ENCODE measurements at regions not wholly inside any gene's neighbourhood (a gene's known extent, or its start where the extent isn't known, plus 50 kb on each side); places are given as distances from the start of the nearest gene placed in this dataset.

DNA sequence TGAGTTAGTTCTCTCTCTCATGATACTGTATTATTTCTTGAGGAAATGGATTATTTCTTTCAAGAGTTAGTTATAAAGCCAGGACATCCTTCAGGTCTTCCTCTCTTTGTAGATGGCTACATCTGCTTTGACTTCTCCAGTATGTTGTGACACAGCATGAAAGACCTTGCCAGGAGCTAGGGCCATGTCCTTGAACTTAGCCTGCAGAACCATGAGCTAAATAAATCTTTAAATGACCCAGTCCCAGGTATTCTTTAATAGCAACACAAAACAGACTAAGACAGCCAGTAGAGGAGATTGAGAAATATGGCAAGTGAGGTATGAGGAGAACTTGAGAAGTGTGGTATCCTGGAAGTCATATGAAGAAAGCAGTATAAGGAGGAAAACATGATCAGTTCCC lies 214.9 kb upstream of the PPP1R3A start:
- Mint-ChIP-seq H3K36me3 (ENCODE audit: low read depth) (no peaks in the 10 kb centered on the region), H3K27me3 (ENCODE audit: low read depth) (no peaks in the 10 kb centered on the region), H3K27ac (no peak overlapping the region), H3K9me3 (ENCODE audit: insufficient read depth) (no peaks in the 10 kb centered on the region), H3K4me3 (no peak overlapping the region), H3K4me1 (ENCODE audit: low read depth) (no peaks in the 10 kb centered on the region)
- no peak for ATAC-seq
- POLR2A ChIA-PET, result no interaction called here
- DNase-seq, result no peak
- CTCF ChIA-PET, result no interaction called here

DNA sequence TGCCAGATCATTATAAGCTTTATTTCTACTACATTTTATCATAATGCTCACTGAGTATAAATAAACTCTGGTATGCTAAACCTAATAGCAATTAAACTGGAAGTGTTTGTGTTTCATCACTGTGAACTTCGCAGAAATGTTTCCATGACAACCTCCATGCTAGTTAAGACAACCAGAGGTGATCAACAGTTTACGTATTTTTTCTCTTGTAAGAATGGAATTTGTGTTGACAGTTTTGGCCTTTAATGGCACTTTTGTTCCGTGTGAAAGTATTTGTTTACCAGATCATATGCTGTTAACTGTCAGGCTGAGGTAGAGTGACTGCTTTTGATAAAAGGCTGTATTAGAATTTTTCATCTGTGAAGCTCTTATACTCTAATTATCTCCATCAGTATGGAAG lies 212.1 kb upstream of the PPP1R3A start:
- Mint-ChIP-seq H3K4me3 (no peak overlapping the region), H3K27me3 (ENCODE audit: low read depth) (no peaks in the 10 kb centered on the region), H3K9me3 (ENCODE audit: insufficient read depth) (no peaks in the 10 kb centered on the region), H3K4me1 (ENCODE audit: low read depth) (no peaks in the 10 kb centered on the region), H3K27ac (no peak overlapping the region), H3K36me3 (ENCODE audit: low read depth) (no peaks in the 10 kb centered on the region)
- ChIA-PET POLR2A (no interaction called here), CTCF (no interaction called here)
- no peak for DNase-seq
- no peak for ATAC-seq

DNA sequence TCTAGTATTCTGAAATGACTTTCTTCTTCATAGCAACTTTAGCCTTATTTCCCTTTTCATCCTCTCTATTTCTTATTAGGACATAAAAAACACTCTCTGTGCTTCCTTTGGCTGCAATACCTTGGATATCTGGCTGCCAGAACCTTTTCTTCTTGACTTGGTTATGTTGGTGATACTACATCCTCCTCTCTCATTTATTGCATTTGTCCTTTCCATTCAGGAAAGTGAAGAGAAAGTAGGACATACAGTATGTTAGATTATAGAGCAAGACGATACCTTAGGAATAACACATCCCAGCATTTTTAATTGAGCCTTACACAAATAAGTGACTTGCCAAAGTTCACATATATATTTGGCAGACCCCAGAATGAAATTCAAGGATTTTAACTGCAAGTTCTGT lies 210.1 kb upstream of the PPP1R3A start:
- POLR2A ChIA-PET, result no interaction called here
- Mint-ChIP-seq H3K36me3 (ENCODE audit: low read depth) (no peaks in the 10 kb centered on the region), H3K27ac (no peak overlapping the region), H3K27me3 (ENCODE audit: low read depth) (no peaks in the 10 kb centered on the region), H3K9me3 (ENCODE audit: insufficient read depth) (no peaks in the 10 kb centered on the region), H3K4me1 (ENCODE audit: low read depth) (no peaks in the 10 kb centered on the region), H3K4me3 (no peak overlapping the region)
- no peak for DNase-seq
- ATAC-seq, result no peak
- CTCF ChIA-PET, result no interaction called here

DNA sequence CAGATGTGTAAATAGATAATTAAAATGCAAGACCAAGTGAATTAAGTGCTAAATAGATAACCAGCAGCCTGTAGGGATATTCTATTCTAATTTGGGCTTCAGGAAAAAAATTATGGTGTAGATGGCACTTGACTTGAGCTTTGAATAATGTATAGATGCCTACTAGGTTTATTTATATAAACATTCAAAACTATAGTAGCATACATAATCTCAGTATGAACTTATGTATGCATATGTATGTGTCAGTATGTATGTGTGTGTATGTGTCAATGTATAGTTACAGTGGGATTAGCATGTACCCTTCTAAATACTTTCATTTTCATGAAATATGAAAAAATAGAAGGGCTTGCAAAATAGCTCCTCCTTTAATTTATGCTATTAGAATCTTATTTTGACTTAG lies 207.3 kb upstream of the PPP1R3A start:
- ChIA-PET POLR2A (no interaction called here), CTCF (no interaction called here)
- Mint-ChIP-seq H3K4me1 (ENCODE audit: low read depth) (no peaks in the 10 kb centered on the region), H3K36me3 (ENCODE audit: low read depth) (no peaks in the 10 kb centered on the region), H3K9me3 (ENCODE audit: insufficient read depth) (no peaks in the 10 kb centered on the region), H3K27me3 (ENCODE audit: low read depth) (no peaks in the 10 kb centered on the region), H3K4me3 (no peak overlapping the region), H3K27ac (no peak overlapping the region)
- ATAC-seq (no peak), DNase-seq (no peak)

- Mint-ChIP-seq H3K4me1 (ENCODE audit: low read depth) (no peaks in the 10 kb centered on the region), H3K36me3 (ENCODE audit: low read depth) (no peaks in the 10 kb centered on the region), H3K9me3 (ENCODE audit: insufficient read depth) (no peaks in the 10 kb centered on the region), H3K27ac (no peak overlapping the region), H3K27me3 (ENCODE audit: low read depth) (no peaks in the 10 kb centered on the region), H3K4me3 (no peak overlapping the region)
- ATAC-seq (no peak), DNase-seq (no peak)
- ChIA-PET POLR2A (no interaction called here), CTCF (no interaction called here)
Measured at GRCh38 chr7:114112806-114113205, 194.0 kb upstream of the PPP1R3A start.

DNA sequence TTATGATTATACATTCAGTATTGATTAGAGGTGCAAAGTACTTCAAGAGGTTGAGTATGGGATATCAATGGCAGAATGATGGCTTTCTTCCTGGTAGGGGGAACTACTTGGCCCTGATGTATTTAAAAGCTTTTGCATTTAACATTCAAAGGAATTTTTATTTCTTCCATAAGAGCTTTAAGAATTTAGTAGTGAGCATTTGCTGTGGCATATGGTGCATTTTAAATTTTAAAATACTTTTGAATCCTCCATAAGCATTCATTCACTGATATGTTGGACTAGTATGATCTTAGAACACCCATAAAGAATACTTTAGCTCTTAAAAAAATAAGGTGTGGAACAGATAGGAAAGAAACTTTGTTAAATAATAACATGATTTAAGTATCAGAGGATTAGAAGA lies 191.9 kb upstream of the PPP1R3A start:
- Mint-ChIP-seq H3K4me1 (ENCODE audit: low read depth) (no peaks in the 10 kb centered on the region), H3K9me3 (ENCODE audit: insufficient read depth) (no peaks in the 10 kb centered on the region), H3K27me3 (ENCODE audit: low read depth) (no peaks in the 10 kb centered on the region), H3K27ac (no peak overlapping the region), H3K36me3 (ENCODE audit: low read depth) (no peaks in the 10 kb centered on the region), H3K4me3 (no peak overlapping the region)
- POLR2A ChIA-PET, result no interaction called here
- DNase-seq (no peak), ATAC-seq (no peak)
- CTCF ChIA-PET, result no interaction called here

- Mint-ChIP-seq H3K9me3 (ENCODE audit: insufficient read depth) (no peaks in the 10 kb centered on the region), H3K4me1 (ENCODE audit: low read depth) (no peaks in the 10 kb centered on the region), H3K27me3 (ENCODE audit: low read depth) (no peaks in the 10 kb centered on the region), H3K36me3 (ENCODE audit: low read depth) (no peaks in the 10 kb centered on the region), H3K4me3 (no peak overlapping the region), H3K27ac (no peak overlapping the region)
- POLR2A ChIA-PET, result no interaction called here
- CTCF ChIA-PET, result no interaction called here
- DNase-seq (no peak), ATAC-seq (no peak)
Measured at GRCh38 chr7:114109721-114110120, 190.9 kb upstream of the PPP1R3A start.

DNA sequence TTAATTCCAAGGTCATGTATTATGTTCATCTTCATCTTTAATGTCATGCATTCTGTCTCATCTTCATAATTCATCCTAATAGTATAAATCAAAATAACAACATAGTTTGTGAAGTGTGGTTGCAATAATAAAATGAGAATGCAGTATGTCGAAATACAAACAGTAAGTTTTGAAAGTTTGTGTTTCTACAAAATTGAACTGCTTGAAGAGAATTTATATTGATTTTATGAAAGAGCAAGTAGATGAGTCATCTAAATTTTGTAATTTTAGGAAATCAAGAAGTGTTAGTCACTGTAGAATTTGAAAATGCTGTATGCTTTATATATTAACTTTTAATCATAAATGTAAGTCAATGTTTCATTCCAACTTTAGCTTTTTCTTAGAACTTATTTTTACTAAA lies 190.5 kb upstream of the PPP1R3A start:
- no peak overlapping the region for H3K4me3 Mint-ChIP-seq
- ATAC-seq (no peak), DNase-seq (no peak)
- no peaks in the 10 kb centered on the region for H3K4me1 Mint-ChIP-seq (ENCODE audit: low read depth)
- H3K9me3 Mint-ChIP-seq (ENCODE audit: insufficient read depth), result no peaks in the 10 kb centered on the region
- ChIA-PET CTCF (no interaction called here), POLR2A (no interaction called here)
- H3K27ac Mint-ChIP-seq, result no peak overlapping the region
- no peaks in the 10 kb centered on the region for H3K36me3 Mint-ChIP-seq (ENCODE audit: low read depth)
- H3K27me3 Mint-ChIP-seq (ENCODE audit: low read depth), result no peaks in the 10 kb centered on the region

- POLR2A ChIA-PET, result no interaction called here
- ATAC-seq (no peak), DNase-seq (no peak)
- no peak overlapping the region for H3K27ac Mint-ChIP-seq
- H3K9me3 Mint-ChIP-seq (ENCODE audit: insufficient read depth), result no peaks in the 10 kb centered on the region
- H3K4me1 Mint-ChIP-seq (ENCODE audit: low read depth), result no peaks in the 10 kb centered on the region
- no peaks in the 10 kb centered on the region for H3K36me3 Mint-ChIP-seq (ENCODE audit: low read depth)
- CTCF ChIA-PET, result no interaction called here
- H3K27me3 Mint-ChIP-seq (ENCODE audit: low read depth), result no peaks in the 10 kb centered on the region
- H3K4me3 Mint-ChIP-seq, result no peak overlapping the region
Measured at GRCh38 chr7:114108510-114108909, 189.7 kb upstream of the PPP1R3A start.

DNA sequence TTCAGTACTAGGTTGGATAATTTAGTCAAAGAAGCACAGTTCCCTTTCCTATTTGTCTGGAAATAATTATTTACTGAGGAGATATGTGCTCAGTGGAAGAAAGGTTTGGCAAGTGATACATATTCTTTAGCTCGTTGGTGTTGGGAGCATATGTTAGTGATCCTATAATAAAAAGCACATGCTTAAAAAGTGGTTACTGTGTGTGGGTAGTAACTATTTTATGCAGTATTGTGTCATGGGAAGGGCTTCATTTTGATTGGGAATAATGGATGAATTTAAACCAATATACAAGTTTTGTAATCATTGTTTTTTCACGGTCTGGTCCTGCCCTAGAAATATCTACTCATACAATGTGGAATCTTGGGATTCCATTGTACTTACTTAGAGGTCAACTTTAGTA lies 188.7 kb upstream of the PPP1R3A start:
- CTCF ChIA-PET, result no interaction called here
- Mint-ChIP-seq H3K36me3 (ENCODE audit: low read depth) (no peaks in the 10 kb centered on the region), H3K27ac (no peak overlapping the region), H3K27me3 (ENCODE audit: low read depth) (no peaks in the 10 kb centered on the region), H3K4me3 (no peak overlapping the region), H3K4me1 (ENCODE audit: low read depth) (no peaks in the 10 kb centered on the region), H3K9me3 (ENCODE audit: insufficient read depth) (no peaks in the 10 kb centered on the region)
- POLR2A ChIA-PET, result no interaction called here
- DNase-seq (no peak), ATAC-seq (no peak)

DNA sequence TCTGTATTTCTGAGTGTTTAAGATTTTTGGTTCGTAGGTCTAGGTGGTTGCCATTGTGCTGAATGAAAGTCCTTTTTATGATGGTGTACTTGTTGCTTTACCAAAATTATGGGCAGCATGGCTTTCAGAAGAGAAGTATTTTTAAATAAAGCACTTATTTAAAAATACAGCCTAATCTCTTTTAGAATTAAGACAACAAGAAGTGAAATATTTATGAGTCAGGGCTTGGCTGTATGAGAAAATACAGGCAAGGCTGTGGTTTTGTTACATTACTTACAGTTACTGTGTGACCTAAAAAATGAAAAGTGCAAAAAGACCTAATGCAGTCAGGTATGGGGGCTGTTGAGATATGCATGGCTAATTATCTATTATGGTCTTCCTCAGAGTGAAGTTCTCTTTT lies 185.2 kb upstream of the PPP1R3A start:
- DNase-seq (no peak), ATAC-seq (no peak)
- ChIA-PET POLR2A (no interaction called here), CTCF (no interaction called here)
- Mint-ChIP-seq H3K9me3 (ENCODE audit: insufficient read depth) (no peaks in the 10 kb centered on the region), H3K36me3 (ENCODE audit: low read depth) (no peaks in the 10 kb centered on the region), H3K4me1 (ENCODE audit: low read depth) (no peaks in the 10 kb centered on the region), H3K4me3 (no peak overlapping the region), H3K27me3 (ENCODE audit: low read depth) (no peaks in the 10 kb centered on the region), H3K27ac (no peak overlapping the region)

DNA sequence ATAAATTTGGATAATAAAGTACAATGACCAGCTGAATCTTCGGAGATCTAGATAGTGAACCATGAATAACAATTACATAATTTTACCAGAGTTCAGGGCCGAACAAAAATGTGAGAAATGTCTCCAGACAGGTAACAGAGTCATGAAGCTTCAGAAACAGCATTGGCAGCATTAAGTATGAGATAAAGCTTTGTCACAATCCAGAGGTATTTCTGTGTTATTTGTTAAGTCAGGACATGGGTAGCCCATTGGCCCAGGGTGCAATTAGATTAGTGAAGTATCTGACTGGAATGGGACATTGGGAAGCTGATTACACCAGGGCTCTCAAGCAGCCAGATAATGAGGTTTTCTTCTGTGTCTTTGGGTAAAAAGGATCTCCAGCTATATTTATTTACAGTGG lies 184.2 kb upstream of the PPP1R3A start:
- no peak for DNase-seq
- Mint-ChIP-seq H3K9me3 (ENCODE audit: insufficient read depth) (no peaks in the 10 kb centered on the region), H3K36me3 (ENCODE audit: low read depth) (no peaks in the 10 kb centered on the region), H3K4me3 (no peak overlapping the region), H3K4me1 (ENCODE audit: low read depth) (no peaks in the 10 kb centered on the region), H3K27me3 (ENCODE audit: low read depth) (no peaks in the 10 kb centered on the region), H3K27ac (no peak overlapping the region)
- ATAC-seq, result no peak
- CTCF ChIA-PET, result no interaction called here
- POLR2A ChIA-PET, result no interaction called here

GRCh38 chr7:114102131-114102530 lies 183.3 kb upstream of the PPP1R3A start:
- Mint-ChIP-seq H3K27me3 (ENCODE audit: low read depth) (no peaks in the 10 kb centered on the region), H3K4me1 (ENCODE audit: low read depth) (no peaks in the 10 kb centered on the region), H3K36me3 (ENCODE audit: low read depth) (no peaks in the 10 kb centered on the region), H3K9me3 (ENCODE audit: insufficient read depth) (no peaks in the 10 kb centered on the region), H3K4me3 (no peak overlapping the region), H3K27ac (no peak overlapping the region)
- ATAC-seq (no peak), DNase-seq (no peak)
- ChIA-PET POLR2A (no interaction called here), CTCF (no interaction called here)

- ATAC-seq (no peak), DNase-seq (no peak)
- no peak overlapping the region for H3K27ac Mint-ChIP-seq
- H3K36me3 Mint-ChIP-seq (ENCODE audit: low read depth), result no peaks in the 10 kb centered on the region
- H3K4me3 Mint-ChIP-seq, result no peak overlapping the region
- ChIA-PET POLR2A (no interaction called here), CTCF (no interaction called here)
- H3K27me3 Mint-ChIP-seq (ENCODE audit: low read depth), result peaks cover 1% of the 10 kb centered on the region
- H3K4me1 Mint-ChIP-seq (ENCODE audit: low read depth), result no peaks in the 10 kb centered on the region
- no peaks in the 10 kb centered on the region for H3K9me3 Mint-ChIP-seq (ENCODE audit: insufficient read depth)
Measured at GRCh38 chr7:114100810-114101209, 182.0 kb upstream of the PPP1R3A start.
